Vagina (tissue), 2 donors: ENCODE measurements at regions not wholly inside any gene's neighbourhood (a gene's known extent, or its start where the extent isn't known, plus 50 kb on each side); places are given as distances from the start of the nearest gene placed in this dataset.
"Not testable (repeated sequence)": the region's sequence is repeated elsewhere in the genome, so short reads cannot be mapped to it uniquely, and the experiment has no call there.

Experiments used
- DNase-seq, 2 donors: peaks; one replicate each; pipeline ENCODE4 v3.0.0-alpha.2; 2017; ENCODE audit errors: extremely low spot score in 2 of 2
- H3K27ac ChIP-seq: fragments of 200-600 bp; sonication (generic); one replicate; pipeline ENCODE4 v1.5.1; 2019
- H3K27me3 ChIP-seq: fragments of 200-600 bp; sonication (generic); one replicate; pipeline ENCODE4 v1.5.1; 2019
- H3K36me3 ChIP-seq, 2 donors: fragments of 200-600 bp; sonication (generic); one replicate each; pipeline ENCODE4 v1.5.1; 2017 to 2019
- H3K4me1 ChIP-seq: fragments of 200-600 bp; sonication (generic); one replicate; pipeline ENCODE4 v1.5.1; 2019
- H3K4me3 ChIP-seq, 2 donors: fragments of 200-600 bp; sonication (generic); 1 replicate in 1 of 2; 2 replicates in 1 of 2; pipeline ENCODE4 v1.5.1; 2016 to 2019
- H3K9me3 ChIP-seq: fragments of 200-600 bp; sonication (generic); one replicate; pipeline ENCODE4 v1.5.1; 2019
- CTCF ChIP-seq, 3 experiments: fragments of 450-650 bp in 2 of 3; fragments of 200-600 bp in 1 of 3; sonication (generic) in 1 of 3; IDR thresholded peaks; one replicate each; pipeline ENCODE4 v1.5.1; 2017 to 2019; ENCODE audit warnings: antibody characterized with exemption in 3 of 3, mild to moderate bottlenecking in 2 of 3, moderate library complexity in 2 of 3
- POLR2A ChIP-seq, 2 donors: fragments of 450-650 bp; IDR thresholded peaks; one replicate each; pipeline ENCODE4 v1.6.1; 2017; ENCODE audit warnings: antibody characterized with exemption in 2 of 2, mild to moderate bottlenecking in 2 of 2, moderate library complexity in 2 of 2
- POLR2AphosphoS5 ChIP-seq, 2 donors: sonication (generic); formaldehyde crosslinking; IDR thresholded peaks; one replicate each; pipeline ENCODE4 v1.9.0; 2017; ENCODE audit warnings: antibody characterized with exemption in 2 of 2, mild to moderate bottlenecking in 2 of 2, low read depth in 1 of 2; ENCODE audit not compliant: insufficient read depth in 1 of 2
- intact Hi-C: fragments of 100-400 bp; cut with DNase I; formaldehyde crosslinking; loops from one replicate; pipeline ENCODE4 v1.15.1; 2023

- no peaks in the 10 kb centered on the region for H3K9me3 ChIP-seq
- no peak overlapping the region for H3K27ac ChIP-seq
- DNase-seq, result no peak
- H3K27me3 ChIP-seq, result no peaks in the 10 kb centered on the region
- no peaks in the 10 kb centered on the region for H3K36me3 ChIP-seq
- no peak overlapping the region for H3K4me3 ChIP-seq
- intact Hi-C loops, result no loop called here
- TF ChIP-seq POLR2AphosphoS5 (IDR thresholded peaks at IDR 0.05; ENCODE audit: insufficient read depth in 1 of 2, low read depth in 1 of 2) (no peak), CTCF (IDR thresholded peaks at IDR 0.05) (no peak), POLR2A (IDR thresholded peaks at IDR 0.05) (no peak)
- no peaks in the 10 kb centered on the region for H3K4me1 ChIP-seq
Observed at GRCh38 chr3:153373606-153374005, 211.6 kb downstream of the RAP2B start.

GRCh38 chr3:153378366-153378765 is 216.3 kb downstream of the RAP2B start:
- H3K9me3 ChIP-seq, H3K36me3 ChIP-seq, H3K4me3 ChIP-seq, H3K4me1 ChIP-seq, H3K27me3 ChIP-seq, H3K27ac ChIP-seq, intact Hi-C loops, DNase-seq: not testable (repeated sequence)

- Histone ChIP-seq H3K4me3 (no peak overlapping the region), H3K27ac (no peak overlapping the region), H3K36me3 (no peaks in the 10 kb centered on the region), H3K4me1 (no peaks in the 10 kb centered on the region), H3K27me3 (no peaks in the 10 kb centered on the region), H3K9me3 (no peaks in the 10 kb centered on the region)
- intact Hi-C loops, result no loop called here
- DNase-seq, result no peak
- no peak for TF ChIP-seq POLR2A (IDR thresholded peaks at IDR 0.05)
- TF ChIP-seq CTCF (IDR thresholded peaks at IDR 0.05), result no peak
- no peak for TF ChIP-seq POLR2AphosphoS5 (IDR thresholded peaks at IDR 0.05; ENCODE audit: insufficient read depth in 1 of 2, low read depth in 1 of 2)
Observed at GRCh38 chr3:153379516-153379915, 217.5 kb downstream of the RAP2B start.

GRCh38 chr3:153385343-153385742 is 223.3 kb downstream of the RAP2B start:
- no peaks in the 10 kb centered on the region for H3K4me1 ChIP-seq
- intact Hi-C loops, result no loop called here
- no peak overlapping the region for H3K27ac ChIP-seq
- H3K36me3 ChIP-seq, result no peaks in the 10 kb centered on the region
- no peak for DNase-seq
- no peaks in the 10 kb centered on the region for H3K9me3 ChIP-seq
- TF ChIP-seq POLR2AphosphoS5 (IDR thresholded peaks at IDR 0.05; ENCODE audit: insufficient read depth in 1 of 2, low read depth in 1 of 2), result no peak
- no peak for TF ChIP-seq CTCF (IDR thresholded peaks at IDR 0.05)
- no peak for TF ChIP-seq POLR2A (IDR thresholded peaks at IDR 0.05)
- H3K4me3 ChIP-seq, result no peak overlapping the region
- H3K27me3 ChIP-seq, result no peaks in the 10 kb centered on the region

- no peaks in the 10 kb centered on the region for H3K36me3 ChIP-seq
- intact Hi-C loops, result no loop called here
- no peak for DNase-seq
- H3K9me3 ChIP-seq, result peaks cover 4% of the 10 kb centered on the region
- no peak overlapping the region for H3K4me3 ChIP-seq
- TF ChIP-seq POLR2AphosphoS5 (IDR thresholded peaks at IDR 0.05; ENCODE audit: insufficient read depth in 1 of 2, low read depth in 1 of 2) (no peak), CTCF (IDR thresholded peaks at IDR 0.05) (no peak), POLR2A (IDR thresholded peaks at IDR 0.05) (no peak)
- H3K27me3 ChIP-seq, result no peaks in the 10 kb centered on the region
- H3K4me1 ChIP-seq, result no peaks in the 10 kb centered on the region
- no peak overlapping the region for H3K27ac ChIP-seq
Observed at GRCh38 chr3:153392363-153392762, 230.3 kb downstream of the RAP2B start.

GRCh38 chr3:153394017-153394416 is 232.0 kb downstream of the RAP2B start:
- Histone ChIP-seq H3K4me1 (peaks cover 2% of the 10 kb centered on the region), H3K27ac (no peak overlapping the region), H3K4me3 (no peak overlapping the region), H3K27me3 (no peaks in the 10 kb centered on the region), H3K36me3 (no peaks in the 10 kb centered on the region), H3K9me3 (peaks cover 4% of the 10 kb centered on the region)
- intact Hi-C loops, result no loop called here
- no peak for TF ChIP-seq CTCF (IDR thresholded peaks at IDR 0.05)
- TF ChIP-seq POLR2AphosphoS5 (IDR thresholded peaks at IDR 0.05; ENCODE audit: insufficient read depth in 1 of 2, low read depth in 1 of 2), result no peak
- no peak for TF ChIP-seq POLR2A (IDR thresholded peaks at IDR 0.05)
- DNase-seq, result no peak
